ENCODE measurements at regions not wholly inside any gene's neighbourhood (a gene's known extent, or its start where the extent isn't known, plus 50 kb on each side); places are given as distances from the start of the nearest gene placed in this dataset.

DNA sequence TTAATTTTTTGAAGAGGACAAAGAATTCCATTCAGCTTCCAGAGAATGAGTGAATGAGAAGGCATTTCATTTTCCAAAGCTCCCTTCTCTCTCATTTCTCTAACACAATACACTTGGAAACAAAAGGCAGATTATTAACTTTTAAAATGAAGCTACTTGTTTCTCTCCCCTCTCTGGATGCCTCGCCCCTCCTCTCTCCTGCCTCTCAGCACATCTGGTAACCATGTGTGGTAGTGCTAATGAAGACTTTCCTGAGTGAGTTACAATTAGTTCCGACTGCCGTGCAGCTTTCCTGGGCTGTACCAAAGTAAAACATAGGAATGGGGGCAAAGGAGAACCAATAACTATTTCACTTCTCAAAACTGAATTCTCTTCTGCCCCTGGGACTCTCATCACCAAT is 84.7 kb upstream of the SOX5 start:
- DNase-seq (ENCODE audit: low read depth, low spot score), result peak; percentile 26
- TF ChIP-seq, protein P1, sequence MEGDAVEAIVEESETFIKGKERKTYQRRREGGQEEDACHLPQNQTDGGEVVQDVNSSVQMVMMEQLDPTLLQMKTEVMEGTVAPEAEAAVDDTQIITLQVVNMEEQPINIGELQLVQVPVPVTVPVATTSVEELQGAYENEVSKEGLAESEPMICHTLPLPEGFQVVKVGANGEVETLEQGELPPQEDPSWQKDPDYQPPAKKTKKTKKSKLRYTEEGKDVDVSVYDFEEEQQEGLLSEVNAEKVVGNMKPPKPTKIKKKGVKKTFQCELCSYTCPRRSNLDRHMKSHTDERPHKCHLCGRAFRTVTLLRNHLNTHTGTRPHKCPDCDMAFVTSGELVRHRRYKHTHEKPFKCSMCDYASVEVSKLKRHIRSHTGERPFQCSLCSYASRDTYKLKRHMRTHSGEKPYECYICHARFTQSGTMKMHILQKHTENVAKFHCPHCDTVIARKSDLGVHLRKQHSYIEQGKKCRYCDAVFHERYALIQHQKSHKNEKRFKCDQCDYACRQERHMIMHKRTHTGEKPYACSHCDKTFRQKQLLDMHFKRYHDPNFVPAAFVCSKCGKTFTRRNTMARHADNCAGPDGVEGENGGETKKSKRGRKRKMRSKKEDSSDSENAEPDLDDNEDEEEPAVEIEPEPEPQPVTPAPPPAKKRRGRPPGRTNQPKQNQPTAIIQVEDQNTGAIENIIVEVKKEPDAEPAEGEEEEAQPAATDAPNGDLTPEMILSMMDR (IDR thresholded peaks at IDR 0.05; ENCODE audit: low read depth, low read length), result no peak
- no peak overlapping the region for H3K4me3 ChIP-seq (ENCODE audit: low read depth, low read length)
- in situ Hi-C loops (cut with HindIII; ENCODE audit: low sequenced_read_pairs), result no loop called here

DNA sequence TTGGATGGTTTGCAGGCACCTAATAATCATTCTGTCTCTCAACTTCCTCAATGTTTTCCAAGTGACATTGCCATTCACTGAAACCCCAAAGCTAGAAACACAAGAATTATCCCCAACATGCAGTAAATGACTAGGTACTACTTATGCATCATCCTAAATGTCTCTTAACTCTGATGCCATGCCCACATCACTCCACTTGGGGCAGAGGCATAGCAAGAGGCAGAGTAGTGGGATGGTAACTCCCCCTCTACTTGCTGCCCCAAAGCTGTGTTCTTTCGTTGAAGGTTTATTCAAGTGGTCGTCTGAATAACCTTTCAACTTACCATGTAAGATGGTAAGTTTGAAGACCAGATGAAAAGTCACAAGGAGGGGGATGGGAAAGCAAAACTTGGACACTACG is 77.9 kb upstream of the SOX5 start:
- H3K4me3 ChIP-seq (ENCODE audit: low read depth, low read length), result no peak overlapping the region
- DNase-seq (ENCODE audit: low read depth, low spot score), result no peak
- TF ChIP-seq, protein P1 (IDR thresholded peaks at IDR 0.05; ENCODE audit: low read depth, low read length), result no peak
- in situ Hi-C loops (cut with HindIII; ENCODE audit: low sequenced_read_pairs), result no loop called here

DNA sequence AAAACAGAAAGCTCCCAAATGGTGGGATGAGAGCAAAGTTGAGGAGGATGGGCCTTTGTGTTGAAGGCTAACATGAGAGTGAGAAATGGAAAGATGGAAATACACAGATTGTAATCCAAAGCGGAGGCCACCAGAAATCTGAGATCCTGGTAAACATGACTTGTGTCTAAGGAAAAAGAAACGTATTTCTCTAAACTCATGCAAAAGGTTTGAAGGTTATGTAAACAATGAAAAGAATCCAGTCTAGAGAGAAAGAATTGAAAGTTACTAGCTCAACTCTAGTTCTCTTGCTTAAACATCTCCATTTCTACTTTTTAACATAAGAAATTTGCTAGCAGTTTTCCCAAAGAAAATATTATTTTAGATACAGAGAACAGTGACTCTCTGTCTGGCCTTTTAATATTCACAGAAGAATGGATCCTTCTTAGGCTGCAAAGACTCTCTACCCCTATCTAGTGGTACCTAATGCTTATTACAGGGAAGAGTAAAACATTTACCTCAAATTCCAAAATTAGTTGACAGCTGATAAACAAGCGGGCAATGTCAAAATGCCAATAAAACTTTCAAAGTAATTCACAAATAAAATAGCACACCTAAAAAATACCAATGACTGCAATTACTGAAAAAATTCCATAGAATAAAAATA is 75.8 kb upstream of the SOX5 start:
- TF ChIP-seq, protein P1 (IDR thresholded peaks at IDR 0.05; ENCODE audit: low read depth, low read length), result peak; percentile 57
- H3K4me3 ChIP-seq (ENCODE audit: low read depth, low read length), result no peak overlapping the region
- peak; percentile 16 for DNase-seq (ENCODE audit: low read depth, low spot score)
- in situ Hi-C loops (cut with HindIII; ENCODE audit: low sequenced_read_pairs), result no loop called here

DNA sequence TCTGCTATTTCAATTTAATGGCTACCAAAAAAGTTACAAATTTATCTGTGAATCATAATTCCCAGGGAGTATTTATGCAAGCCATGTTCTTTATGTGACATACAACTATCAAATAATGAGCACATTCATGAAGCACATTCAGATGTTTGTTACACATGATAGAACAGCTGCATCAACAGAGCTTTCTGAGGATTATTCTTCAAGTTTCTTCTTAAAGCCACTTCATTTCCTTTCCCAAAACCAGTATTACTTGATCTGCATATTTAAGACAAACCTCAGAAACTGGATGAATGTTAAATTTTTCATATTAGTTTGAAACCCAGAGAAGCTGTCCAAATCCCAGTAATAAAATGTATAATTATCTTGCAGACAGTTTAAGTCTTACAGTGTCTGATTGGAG is 73.6 kb upstream of the SOX5 start:
- in situ Hi-C loops (cut with HindIII; ENCODE audit: low sequenced_read_pairs), result no loop called here
- H3K4me3 ChIP-seq (ENCODE audit: low read depth, low read length), result no peak overlapping the region
- DNase-seq (ENCODE audit: low read depth, low spot score), result no peak
- TF ChIP-seq, protein P1 (IDR thresholded peaks at IDR 0.05; ENCODE audit: low read depth, low read length), result no peak

DNA sequence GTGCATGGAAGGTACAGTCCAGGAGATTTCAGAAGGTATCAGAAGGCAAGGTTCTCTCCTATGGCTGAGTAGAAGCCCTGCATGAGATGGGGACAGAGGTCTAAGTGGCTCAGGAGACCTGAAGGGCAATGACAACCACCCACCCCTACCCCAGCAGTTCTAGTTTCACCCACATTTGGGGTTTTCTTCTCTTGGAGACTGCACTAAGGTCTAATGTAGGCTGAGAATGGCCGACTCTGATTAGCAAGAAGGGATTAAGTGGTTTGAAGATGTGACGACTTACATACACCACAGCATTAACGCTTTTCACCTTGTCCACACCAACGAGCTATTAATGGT is 71.7 kb upstream of the SOX5 start:
- no peak for DNase-seq (ENCODE audit: low read depth, low spot score)
- in situ Hi-C loops (cut with HindIII; ENCODE audit: low sequenced_read_pairs), result no loop called here
- H3K4me3 ChIP-seq (ENCODE audit: low read depth, low read length), result no peak overlapping the region
- TF ChIP-seq, protein P1 (IDR thresholded peaks at IDR 0.05; ENCODE audit: low read depth, low read length), result no peak

DNA sequence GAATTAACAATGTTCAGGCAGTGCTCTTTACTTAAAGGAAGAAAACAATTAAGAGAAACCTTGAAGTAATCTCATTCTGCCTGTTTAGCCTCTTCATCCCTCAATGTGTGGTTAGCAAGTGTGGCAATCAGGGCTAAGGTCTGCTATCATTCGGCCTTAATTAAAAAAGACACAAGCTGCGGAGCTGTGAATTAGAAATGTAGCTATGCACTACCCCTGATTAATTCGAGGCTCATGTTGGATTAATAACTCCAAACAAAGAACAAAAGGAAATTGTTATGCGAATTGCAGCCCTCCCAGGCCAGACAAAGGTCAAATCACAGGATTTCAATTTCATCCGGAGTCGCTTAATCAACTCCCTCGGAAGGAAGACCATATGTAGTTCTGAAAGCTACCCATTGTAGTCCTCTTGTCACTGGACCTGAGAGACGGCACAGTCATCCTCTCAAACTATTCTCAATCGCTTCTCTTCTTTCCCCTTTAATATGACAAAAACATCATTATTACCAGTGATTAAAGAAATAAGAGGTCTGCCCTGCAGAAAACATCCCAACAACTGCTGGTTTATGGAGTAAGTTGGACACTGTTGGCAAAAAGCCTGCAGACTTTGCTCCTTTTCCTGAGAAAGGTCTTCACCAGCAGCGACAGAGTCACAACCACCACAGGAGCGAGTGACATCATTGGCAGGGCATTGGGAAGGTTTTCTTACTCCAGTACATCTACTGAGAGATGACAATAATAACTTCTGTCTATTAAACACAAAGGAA is 71.1 kb upstream of the SOX5 start:
- in situ Hi-C loops (cut with HindIII; ENCODE audit: low sequenced_read_pairs), result no loop called here
- TF ChIP-seq, protein P1 (IDR thresholded peaks at IDR 0.05; ENCODE audit: low read depth, low read length), result no peak
- DNase-seq (ENCODE audit: low read depth, low spot score), result no peak

More for the DNA sequence above, 71.1 kb upstream of the SOX5 start:
- no peak overlapping the region for H3K4me3 ChIP-seq (ENCODE audit: low read depth, low read length)

Data from astrocyte of the spinal cord (primary cell).